GM12891 (cell line): ENCODE measurements at regions not wholly inside any gene's neighbourhood (a gene's known extent, or its start where the extent isn't known, plus 50 kb on each side); places are given as distances from the start of the nearest gene placed in this dataset.

Experiments
- DNase-seq: peaks from one replicate; pipeline ENCODE4 v3.0.0; 2011; ENCODE audit warnings: low spot score; ENCODE audit not compliant: insufficient read length
- FAIRE-seq: peaks from 2 replicates; lab custom pipeline; 2011; peaks lifted over from hg19 to GRCh38; lab: Jason Lieb, UNC
- PAX5 ChIP-seq: IDR thresholded peaks from 2 replicates; pipeline ENCODE4 v1.6.1; 2011; ENCODE audit warnings: low read length, moderate library complexity, mild to moderate bottlenecking; ENCODE audit not compliant: insufficient read depth, severe bottlenecking
- POLR2A ChIP-seq: IDR thresholded peaks from 2 replicates; pipeline ENCODE4 v1.6.1; 2011; ENCODE audit warnings: low read depth, low read length, control low read depth
- POLR2AphosphoS5 ChIP-seq: IDR thresholded peaks from 2 replicates; pipeline ENCODE4 v1.6.1; 2011; ENCODE audit warnings: low read depth, low read length, control low read depth
- POU2F2 ChIP-seq: IDR thresholded peaks from 2 replicates; pipeline ENCODE4 v1.6.1; 2011; ENCODE audit warnings: low read depth, mild to moderate bottlenecking, control low read depth, low read length, moderate library complexity
- SPI1 ChIP-seq: IDR thresholded peaks from 2 replicates; pipeline ENCODE4 v1.6.1; 2011; ENCODE audit warnings: low read depth, low read length, control low read depth
- TAF1 ChIP-seq: IDR thresholded peaks from 2 replicates; pipeline ENCODE4 v1.6.1; 2011; ENCODE audit warnings: low read depth, low read length, control low read depth

DNA sequence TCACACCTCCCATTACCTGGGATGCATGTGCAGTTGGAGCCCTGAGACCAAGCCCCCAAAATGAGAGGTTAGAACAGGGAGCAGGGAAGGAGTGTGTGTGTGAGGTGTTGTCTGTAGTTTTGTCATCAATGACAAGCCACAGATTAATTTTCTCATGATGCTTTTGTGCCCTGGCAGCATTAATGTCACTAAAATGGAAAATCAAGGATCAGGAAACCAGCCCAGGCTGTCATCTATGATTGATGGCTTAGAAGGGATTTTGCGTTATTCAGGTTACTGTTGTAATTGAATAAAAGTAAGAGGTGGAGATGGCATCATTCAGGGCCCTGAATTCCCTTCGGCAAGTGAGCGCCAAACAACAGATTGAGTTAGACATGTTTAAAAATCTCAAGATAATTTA is 130.5 kb upstream of the C1QTNF7 start:
- TF ChIP-seq PAX5: no peak
- no peak for TF ChIP-seq TAF1
- no peak for TF ChIP-seq POLR2AphosphoS5
- TF ChIP-seq POU2F2: no peak
- TF ChIP-seq POLR2A: no peak
- TF ChIP-seq SPI1: no peak
- DNase-seq (no peak), FAIRE-seq (no peak)

DNA sequence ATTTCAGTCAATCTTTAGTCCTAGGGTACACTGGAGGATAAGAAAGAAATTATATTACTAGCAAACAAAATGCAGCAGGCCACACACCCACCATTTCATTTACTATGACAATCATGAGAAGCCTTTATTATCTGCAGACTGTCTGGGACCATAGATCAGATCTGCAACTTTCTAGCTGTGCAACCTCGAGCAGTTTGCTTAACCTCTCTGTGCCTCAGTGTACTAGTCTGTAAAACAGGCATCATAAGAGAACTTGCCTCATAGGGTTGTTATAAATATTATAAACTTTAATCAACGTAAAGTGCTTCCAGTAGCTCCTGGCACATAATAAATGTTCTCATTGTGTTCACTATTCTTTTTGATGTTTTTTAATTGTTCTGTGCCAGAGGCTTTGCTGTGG is 128.2 kb upstream of the C1QTNF7 start:
- no peak for DNase-seq
- no peak for FAIRE-seq
- TF ChIP-seq TAF1: no peak
- no peak for TF ChIP-seq POU2F2
- TF ChIP-seq POLR2A: no peak
- no peak for TF ChIP-seq SPI1
- no peak for TF ChIP-seq POLR2AphosphoS5

DNA sequence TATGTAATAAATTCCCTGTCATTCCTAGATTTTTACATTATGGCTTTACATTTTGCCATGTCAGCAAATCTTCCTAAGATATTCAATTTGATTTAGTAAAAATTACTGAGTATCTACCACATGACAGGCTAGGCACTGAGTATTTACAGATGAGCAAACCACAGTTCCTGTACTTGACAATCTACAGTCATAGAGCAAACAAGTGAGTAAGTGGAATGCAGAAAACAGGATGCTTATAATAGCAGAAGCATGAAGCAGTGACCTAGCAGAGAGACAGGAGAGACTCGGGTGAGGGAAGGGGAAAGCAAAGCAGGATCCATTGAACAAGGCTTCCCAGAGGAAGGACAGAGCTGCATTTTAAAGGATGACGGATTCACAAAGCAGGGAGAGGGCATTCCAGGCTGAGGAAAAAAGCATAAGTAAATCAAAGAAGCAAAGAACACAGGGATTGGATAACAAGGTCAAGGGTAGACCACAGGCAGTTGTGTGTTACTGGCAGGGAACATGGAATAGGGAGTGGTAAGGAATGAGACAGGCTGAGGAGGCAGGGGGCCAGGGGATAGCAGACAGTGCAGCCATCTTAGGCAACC is 124.7 kb upstream of the C1QTNF7 start:
- TF ChIP-seq SPI1: no peak
- no peak for TF ChIP-seq TAF1
- no peak for TF ChIP-seq PAX5
- no peak for TF ChIP-seq POLR2AphosphoS5
- no peak for TF ChIP-seq POLR2A
- FAIRE-seq (no peak), DNase-seq (no peak)

DNA sequence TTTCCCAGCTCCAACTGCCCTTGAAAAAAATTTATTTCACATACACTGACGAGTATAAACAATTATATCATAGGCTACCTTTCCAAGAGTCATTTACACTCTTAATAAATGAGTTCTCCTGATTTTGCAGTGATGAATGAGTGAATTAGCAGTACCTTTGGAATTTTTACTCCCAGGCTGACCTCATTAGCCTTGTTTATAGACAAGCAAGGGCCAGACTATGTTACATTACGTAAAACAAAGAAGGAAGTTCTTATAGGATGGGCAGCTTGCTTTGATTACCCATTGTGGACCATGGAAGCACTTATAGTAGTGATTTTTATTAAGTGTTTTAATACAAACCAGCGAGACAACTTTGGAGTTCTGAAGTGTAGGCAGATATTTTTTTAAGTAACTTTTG is 112.9 kb upstream of the C1QTNF7 start:
- FAIRE-seq: no peak
- DNase-seq: no peak
- TF ChIP-seq POU2F2 (no peak), POLR2AphosphoS5 (no peak), PAX5 (no peak), SPI1 (no peak), TAF1 (no peak), POLR2A (no peak)

DNA sequence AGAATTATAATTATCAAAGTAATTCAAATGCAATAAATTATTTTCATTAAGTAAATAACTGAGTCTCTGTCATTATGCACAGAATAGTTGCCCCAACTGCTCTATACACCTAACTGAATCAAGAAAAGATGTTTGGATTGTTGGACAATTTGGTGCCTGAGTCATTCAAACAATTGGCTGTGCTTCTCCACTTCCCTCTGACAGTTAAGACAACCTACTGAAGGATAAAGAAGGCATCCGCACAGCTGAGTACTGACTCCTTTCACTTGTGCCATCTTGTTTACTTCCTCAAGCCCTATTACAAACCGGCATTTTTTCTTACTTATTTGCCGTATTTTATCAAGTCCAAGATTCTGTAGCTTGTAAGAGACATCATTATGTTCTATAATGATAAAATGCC is 110.6 kb upstream of the C1QTNF7 start:
- TF ChIP-seq PAX5: no peak
- TF ChIP-seq SPI1: no peak
- TF ChIP-seq POLR2AphosphoS5: no peak
- no peak for TF ChIP-seq TAF1
- TF ChIP-seq POLR2A: no peak
- TF ChIP-seq POU2F2: no peak
- no peak for DNase-seq
- FAIRE-seq: no peak

DNA sequence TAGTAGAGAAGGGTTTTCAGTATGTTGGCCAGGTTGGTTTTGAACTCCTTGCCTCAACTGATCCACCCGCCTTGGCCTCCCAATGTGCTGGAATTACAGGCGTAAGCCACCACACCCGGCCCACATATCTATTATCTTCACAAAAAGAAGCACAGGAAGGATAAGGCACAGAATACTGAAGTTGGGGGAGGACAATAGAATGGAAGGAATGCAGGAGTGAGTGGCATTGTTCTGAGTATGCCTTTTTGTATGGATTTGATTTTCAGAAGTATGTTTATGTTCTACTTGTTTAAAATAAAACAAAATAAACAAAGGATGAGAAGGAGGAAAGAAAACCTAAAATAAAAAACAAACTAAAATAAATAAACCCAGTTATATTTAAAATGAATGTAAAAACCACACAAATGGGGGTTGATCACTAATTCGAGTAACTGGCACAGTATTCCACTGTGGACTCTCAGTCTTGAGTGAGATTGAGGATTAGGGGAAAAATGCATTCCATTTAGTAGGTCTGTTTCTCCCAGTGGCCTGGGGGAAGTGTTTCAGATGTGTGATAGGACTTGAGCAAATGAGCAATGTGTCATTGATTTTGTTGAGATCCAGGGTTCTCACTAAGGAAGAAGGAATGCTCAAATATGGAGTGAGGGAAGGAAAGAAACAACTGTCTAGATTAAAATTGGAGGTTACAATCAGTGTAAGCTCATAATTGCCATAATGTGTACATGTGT is 109.0 kb upstream of the C1QTNF7 start:
- no peak for TF ChIP-seq TAF1
- TF ChIP-seq POLR2A: no peak
- no peak for TF ChIP-seq SPI1
- no peak for TF ChIP-seq PAX5
- no peak for TF ChIP-seq POU2F2
- no peak for TF ChIP-seq POLR2AphosphoS5
- FAIRE-seq (no peak), DNase-seq (no peak)

DNA sequence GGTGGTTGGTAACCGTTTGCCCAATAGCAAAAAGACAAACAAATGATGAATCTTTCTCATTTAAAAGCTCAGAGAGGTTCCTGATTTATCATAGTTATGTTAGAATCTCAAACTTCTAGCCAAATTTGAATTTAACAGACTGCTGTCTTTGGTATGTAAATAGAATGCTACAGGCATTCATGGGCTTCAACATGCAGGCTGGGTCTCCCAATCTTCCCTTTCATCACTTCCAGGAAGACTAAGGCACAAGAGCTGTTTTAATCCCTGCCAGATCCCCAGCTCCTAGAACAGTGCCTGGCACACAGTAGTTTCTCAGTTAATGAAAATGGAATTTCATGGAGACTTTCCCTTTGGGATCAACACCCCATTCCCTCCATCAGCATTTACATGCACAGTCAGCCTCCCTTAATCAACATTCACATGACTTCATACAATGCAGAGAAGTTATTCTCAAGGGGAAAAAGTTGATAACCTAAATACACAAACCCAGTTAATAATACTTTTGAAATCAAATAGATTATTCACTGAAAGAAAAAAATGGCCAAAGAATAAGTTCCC is 107.6 kb upstream of the C1QTNF7 start:
- DNase-seq: no peak
- TF ChIP-seq TAF1 (no peak), PAX5 (no peak), POLR2A (no peak), SPI1 (no peak), POU2F2 (no peak), POLR2AphosphoS5 (no peak)
- no peak for FAIRE-seq

DNA sequence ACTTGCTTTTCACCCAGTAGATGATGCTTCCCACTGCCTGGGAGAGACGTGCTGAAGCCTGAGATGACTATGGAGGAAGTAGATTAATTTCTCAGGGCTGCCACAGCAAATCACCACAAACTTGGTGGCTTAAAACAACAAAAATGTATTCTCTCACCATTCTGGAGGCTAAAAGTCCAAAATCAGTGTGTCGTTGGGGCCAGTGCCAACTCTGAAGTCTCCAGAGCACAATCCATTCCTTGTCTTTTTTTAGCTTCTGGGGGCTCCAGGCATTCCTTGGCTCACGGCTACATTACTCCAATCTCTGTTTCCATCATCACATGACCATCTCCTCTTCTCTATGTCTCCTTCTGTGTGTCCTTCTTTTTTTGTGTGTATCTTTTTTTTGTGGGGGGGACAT is 105.8 kb upstream of the C1QTNF7 start:
- FAIRE-seq (no peak), DNase-seq (no peak)
- TF ChIP-seq POLR2A (no peak), PAX5 (no peak), SPI1 (no peak), POLR2AphosphoS5 (no peak), POU2F2 (no peak)

DNA sequence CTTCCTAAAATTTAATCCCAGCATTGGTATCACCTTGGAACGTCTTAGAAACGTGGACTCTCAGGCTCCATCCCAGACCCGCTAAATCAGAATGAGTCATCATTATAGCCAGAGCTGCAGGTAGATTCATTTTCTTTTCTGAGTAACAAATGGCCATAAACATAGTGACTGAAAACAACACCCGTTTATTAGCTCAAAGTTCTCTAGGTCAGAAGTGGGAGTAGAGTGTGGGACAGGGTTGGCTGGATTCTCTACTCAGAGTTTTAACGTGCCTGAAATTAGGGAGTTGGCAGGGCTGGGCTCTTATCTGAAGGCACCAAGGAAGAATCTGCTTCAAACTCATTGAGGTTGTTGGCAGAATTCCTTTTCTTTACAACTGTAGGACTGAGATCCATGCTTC is 101.8 kb upstream of the C1QTNF7 start:
- no peak for DNase-seq
- TF ChIP-seq POU2F2: no peak
- no peak for TF ChIP-seq SPI1
- no peak for FAIRE-seq
